ENCODE measurements at regions not wholly inside any gene's neighbourhood (a gene's known extent, or its start where the extent isn't known, plus 50 kb on each side); places are given as distances from the start of the nearest gene placed in this dataset.

DNA sequence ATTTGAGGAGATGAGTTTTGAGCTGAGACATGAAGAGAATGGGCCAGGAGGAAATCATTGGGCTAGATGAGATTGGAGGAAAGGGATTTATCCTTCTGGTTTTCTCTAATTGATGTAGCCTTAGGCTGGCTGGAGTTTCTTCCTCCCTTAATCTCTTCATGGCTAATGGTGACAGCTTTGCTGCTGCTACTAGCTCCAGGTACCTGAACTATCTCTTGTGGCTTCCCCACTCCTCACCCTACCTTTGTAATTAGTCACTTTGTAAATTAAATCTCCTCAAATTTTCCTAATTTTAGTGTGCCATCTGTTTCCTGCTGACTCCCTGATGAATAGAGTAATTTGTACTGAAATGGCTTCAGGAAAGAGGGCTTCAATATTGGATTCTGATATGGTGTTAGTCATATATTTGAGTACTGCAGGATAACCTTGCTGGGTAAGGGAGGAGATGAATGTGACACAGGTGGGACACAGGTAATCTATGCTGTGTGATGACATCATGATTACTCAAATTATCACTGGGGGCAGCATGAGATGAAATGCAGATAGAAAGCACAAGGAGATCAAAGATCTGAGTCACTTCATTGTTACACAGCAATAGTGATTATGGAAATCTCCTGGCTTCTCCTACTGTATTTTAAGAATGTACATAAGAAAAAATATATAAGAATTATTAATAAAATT is 1134.1 kb upstream of the DDX18 start:
- Histone ChIP-seq H3K36me3 (no peaks in the 10 kb centered on the region), H3K9me3 (no peaks in the 10 kb centered on the region), H3K4me3 (no peak overlapping the region), H3K4me1 (ENCODE audit: control insufficient read depth in 1 of 2, low read depth in 2 of 2) (no peaks in the 10 kb centered on the region), H3K27ac (no peak overlapping the region), H3K27me3 (replicated peaks; ENCODE audit: insufficient read depth) (no peaks in the 10 kb centered on the region)
- ATAC-seq (ENCODE audit: insufficient number of reproducible peaks, low FRiP score, low read depth), result no peak
- no peak for DNase-seq (ENCODE audit: low spot score)
- TF ChIP-seq, protein P1, sequence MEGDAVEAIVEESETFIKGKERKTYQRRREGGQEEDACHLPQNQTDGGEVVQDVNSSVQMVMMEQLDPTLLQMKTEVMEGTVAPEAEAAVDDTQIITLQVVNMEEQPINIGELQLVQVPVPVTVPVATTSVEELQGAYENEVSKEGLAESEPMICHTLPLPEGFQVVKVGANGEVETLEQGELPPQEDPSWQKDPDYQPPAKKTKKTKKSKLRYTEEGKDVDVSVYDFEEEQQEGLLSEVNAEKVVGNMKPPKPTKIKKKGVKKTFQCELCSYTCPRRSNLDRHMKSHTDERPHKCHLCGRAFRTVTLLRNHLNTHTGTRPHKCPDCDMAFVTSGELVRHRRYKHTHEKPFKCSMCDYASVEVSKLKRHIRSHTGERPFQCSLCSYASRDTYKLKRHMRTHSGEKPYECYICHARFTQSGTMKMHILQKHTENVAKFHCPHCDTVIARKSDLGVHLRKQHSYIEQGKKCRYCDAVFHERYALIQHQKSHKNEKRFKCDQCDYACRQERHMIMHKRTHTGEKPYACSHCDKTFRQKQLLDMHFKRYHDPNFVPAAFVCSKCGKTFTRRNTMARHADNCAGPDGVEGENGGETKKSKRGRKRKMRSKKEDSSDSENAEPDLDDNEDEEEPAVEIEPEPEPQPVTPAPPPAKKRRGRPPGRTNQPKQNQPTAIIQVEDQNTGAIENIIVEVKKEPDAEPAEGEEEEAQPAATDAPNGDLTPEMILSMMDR (IDR thresholded peaks at IDR 0.05), result no peak

DNA sequence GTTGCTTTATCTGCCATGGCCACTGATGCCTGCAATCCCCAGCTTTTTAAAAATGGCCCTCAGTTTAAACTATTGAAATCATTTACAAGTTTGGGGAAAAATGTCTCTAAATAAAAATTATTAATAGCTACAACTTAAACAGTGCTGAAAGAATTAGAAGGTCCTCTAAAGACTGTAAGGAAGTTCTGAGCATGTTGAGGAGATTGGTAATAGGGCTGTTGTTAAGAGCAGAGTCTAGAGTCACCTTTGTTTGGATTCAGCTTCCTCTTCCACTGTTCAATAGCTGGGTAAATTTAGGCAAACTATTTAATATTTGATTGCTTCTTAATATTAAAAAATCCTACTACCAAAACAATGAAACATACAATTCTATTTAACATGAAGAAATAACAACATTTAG is 1127.1 kb upstream of the DDX18 start:
- TF ChIP-seq, protein P1 (IDR thresholded peaks at IDR 0.05), result no peak
- H3K4me1 ChIP-seq (ENCODE audit: control insufficient read depth in 1 of 2, low read depth in 2 of 2), result no peaks in the 10 kb centered on the region

DNA sequence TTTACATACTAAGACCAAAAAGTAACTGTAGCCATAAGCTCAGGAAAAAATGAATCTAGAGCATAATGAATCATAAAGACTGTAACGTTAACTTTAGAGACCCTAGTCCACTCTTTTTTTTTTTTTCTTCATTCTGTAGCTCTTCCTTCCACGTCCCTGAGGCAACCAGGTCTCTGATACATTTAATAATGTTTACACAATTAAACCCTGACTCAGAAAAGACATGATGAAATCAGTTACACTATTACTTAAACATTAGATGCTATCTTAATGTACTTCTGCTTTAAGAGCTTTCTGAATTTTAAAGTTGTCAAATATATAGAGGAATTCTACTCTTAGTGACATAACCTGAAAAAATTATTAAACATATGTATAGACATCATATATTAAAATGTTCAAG is 1121.5 kb upstream of the DDX18 start:
- no peak overlapping the region for H3K27ac ChIP-seq
- DNase-seq (ENCODE audit: low spot score) (no peak), ATAC-seq (ENCODE audit: insufficient number of reproducible peaks, low FRiP score, low read depth) (no peak)
- H3K9me3 ChIP-seq, result no peaks in the 10 kb centered on the region
- H3K36me3 ChIP-seq, result no peaks in the 10 kb centered on the region
- no peaks in the 10 kb centered on the region for H3K4me1 ChIP-seq (ENCODE audit: control insufficient read depth in 1 of 2, low read depth in 2 of 2)
- no peak overlapping the region for H3K4me3 ChIP-seq
- no peaks in the 10 kb centered on the region for H3K27me3 ChIP-seq (replicated peaks; ENCODE audit: insufficient read depth)
- TF ChIP-seq, protein P1 (IDR thresholded peaks at IDR 0.05), result no peak

More for the DNA sequence above, 1127.1 kb upstream of the DDX18 start:
- H3K4me3 ChIP-seq, result no peak overlapping the region
- no peaks in the 10 kb centered on the region for H3K36me3 ChIP-seq
- H3K27me3 ChIP-seq (replicated peaks; ENCODE audit: insufficient read depth), result no peaks in the 10 kb centered on the region
- H3K27ac ChIP-seq, result no peak overlapping the region
- DNase-seq (ENCODE audit: low spot score), result no peak
- no peaks in the 10 kb centered on the region for H3K9me3 ChIP-seq
- ATAC-seq (ENCODE audit: insufficient number of reproducible peaks, low FRiP score, low read depth), result no peak

DNA sequence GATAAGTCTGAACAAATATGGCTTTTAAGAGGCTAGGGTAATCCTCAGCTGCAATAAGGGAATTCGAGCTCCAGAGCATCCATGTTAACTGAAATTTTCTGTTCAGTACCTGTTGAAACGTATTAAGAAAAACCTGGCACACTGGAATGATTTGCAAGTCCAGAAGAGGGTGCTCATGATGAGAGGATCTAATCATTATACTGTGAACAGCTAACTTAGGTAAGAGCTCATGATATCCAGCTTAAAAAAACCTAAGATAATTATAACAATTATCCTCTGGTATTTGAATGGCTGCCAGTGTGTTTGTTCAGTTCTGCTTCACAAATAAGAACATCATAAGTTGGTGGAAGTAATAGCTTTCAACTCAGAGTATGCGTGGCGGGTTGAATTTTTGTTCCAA is 1118.3 kb upstream of the DDX18 start:
- no peaks in the 10 kb centered on the region for H3K27me3 ChIP-seq (replicated peaks; ENCODE audit: insufficient read depth)
- no peaks in the 10 kb centered on the region for H3K9me3 ChIP-seq
- H3K4me1 ChIP-seq (ENCODE audit: control insufficient read depth in 1 of 2, low read depth in 2 of 2), result no peaks in the 10 kb centered on the region

DNA sequence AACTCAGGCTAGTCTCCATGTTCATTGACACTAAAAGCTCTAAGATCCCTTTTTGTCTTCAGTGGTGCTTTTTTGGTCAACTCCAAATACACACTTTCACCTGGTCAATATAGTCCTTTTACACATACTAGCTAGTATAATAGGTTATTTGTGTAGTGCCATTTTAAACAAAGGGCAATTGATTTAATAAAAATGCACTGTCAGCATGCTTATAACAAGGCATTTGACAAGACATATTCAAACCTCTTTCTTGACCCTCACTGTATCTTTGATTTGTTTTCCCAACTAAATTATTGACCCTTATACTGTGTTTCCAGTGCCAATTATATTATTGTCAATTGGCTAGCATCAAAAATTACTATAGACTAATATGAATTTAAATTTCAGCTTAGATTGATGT is 1117.6 kb upstream of the DDX18 start:
- H3K4me1 ChIP-seq (ENCODE audit: control insufficient read depth in 1 of 2, low read depth in 2 of 2), result no peaks in the 10 kb centered on the region
- H3K4me3 ChIP-seq, result no peak overlapping the region
- DNase-seq (ENCODE audit: low spot score) (no peak), ATAC-seq (ENCODE audit: insufficient number of reproducible peaks, low FRiP score, low read depth) (no peak)
- TF ChIP-seq, protein P1 (IDR thresholded peaks at IDR 0.05), result no peak
- H3K9me3 ChIP-seq, result no peaks in the 10 kb centered on the region
- no peak overlapping the region for H3K27ac ChIP-seq
- H3K36me3 ChIP-seq, result no peaks in the 10 kb centered on the region
- no peaks in the 10 kb centered on the region for H3K27me3 ChIP-seq (replicated peaks; ENCODE audit: insufficient read depth)

More for the DNA sequence above, 1118.3 kb upstream of the DDX18 start:
- Histone ChIP-seq H3K4me3 (no peak overlapping the region), H3K36me3 (no peaks in the 10 kb centered on the region), H3K27ac (no peak overlapping the region)
- TF ChIP-seq, protein P1 (IDR thresholded peaks at IDR 0.05), result no peak
- no peak for ATAC-seq (ENCODE audit: insufficient number of reproducible peaks, low FRiP score, low read depth)
- DNase-seq (ENCODE audit: low spot score), result no peak
